Uterus (tissue), 2 donors: ENCODE measurements at regions not wholly inside any gene's neighbourhood (a gene's known extent, or its start where the extent isn't known, plus 50 kb on each side); places are given as distances from the start of the nearest gene placed in this dataset.

Source experiments
- CTCF ChIP-seq, 4 experiments: fragments of 200-600 bp in 2 of 4; fragments of 450-650 bp in 2 of 4; sonication (generic) in 2 of 4; IDR thresholded peaks; one replicate each; pipeline ENCODE4 v1.5.1; 2016 to 2019; ENCODE audit warnings: antibody characterized with exemption in 4 of 4, mild to moderate bottlenecking in 2 of 4, moderate library complexity in 1 of 4
- POLR2A ChIP-seq, 2 donors: fragments of 450-650 bp; IDR thresholded peaks; one replicate each; pipeline ENCODE4 v1.6.1; 2016; ENCODE audit warnings: antibody characterized with exemption in 2 of 2, mild to moderate bottlenecking in 1 of 2, moderate library complexity in 1 of 2

- no peak for TF ChIP-seq CTCF (IDR thresholded peaks at IDR 0.05)
- no peak for TF ChIP-seq POLR2A (IDR thresholded peaks at IDR 0.05)
Observed at GRCh38 chr7:50908628-50909290, 126.1 kb upstream of the GRB10 start.
